SK-N-MC (cell line): ENCODE measurements at regions not wholly inside any gene's neighbourhood (a gene's known extent, or its start where the extent isn't known, plus 50 kb on each side); places are given as distances from the start of the nearest gene placed in this dataset.

ENCODE experiments used
- EZH2 ChIP-seq: fragments of 200-600 bp; sonication (generic); IDR thresholded peaks from one replicate; pipeline ENCODE4 v1.6.1; 2017; ENCODE audit warnings: antibody characterized with exemption
- POLR2AphosphoS5 ChIP-seq: IDR thresholded peaks from 2 replicates; pipeline ENCODE4 v1.6.1; 2012; ENCODE audit warnings: mild to moderate bottlenecking, low read depth, low read length, borderline replicate concordance

GRCh38 chr3:39750712-39751111, 58.7 kb upstream of the MYRIP start:
- TF ChIP-seq EZH2 = no peak
- TF ChIP-seq POLR2AphosphoS5 = no peak
